GM18867 (cell line): ENCODE measurements at regions not wholly inside any gene's neighbourhood (a gene's known extent, or its start where the extent isn't known, plus 50 kb on each side); places are given as distances from the start of the nearest gene placed in this dataset.

Experiments
- ATAC-seq: cut with Tn5 transposase; IDR thresholded peaks from one replicate; pipeline ENCODE4 v1.9.1; 2021; ENCODE audit warnings: mild to moderate bottlenecking, moderate library complexity; ENCODE audit not compliant: unreplicated experiment

DNA sequence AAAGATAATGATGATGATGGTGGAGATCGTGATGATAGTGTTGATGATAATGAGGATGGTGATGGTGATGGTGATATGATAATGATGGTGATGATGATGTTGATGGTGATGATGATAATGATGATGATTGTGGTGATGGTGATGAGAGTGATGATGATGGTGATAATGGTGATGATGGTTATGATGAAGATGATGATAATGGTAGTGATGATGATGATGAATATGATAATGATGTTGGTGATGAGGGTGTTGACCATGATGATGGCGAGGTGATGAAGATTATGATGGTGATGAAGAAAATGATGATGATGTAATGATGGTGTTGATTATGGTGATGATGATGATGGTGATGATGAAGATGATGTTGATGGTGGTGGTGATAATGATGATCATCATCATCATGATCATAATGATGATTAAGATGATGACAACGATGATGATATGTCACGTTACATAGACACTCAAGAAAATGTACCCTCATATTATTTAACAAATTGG, 1106.4 kb downstream of the NLGN4X start:
- no peak for ATAC-seq

DNA sequence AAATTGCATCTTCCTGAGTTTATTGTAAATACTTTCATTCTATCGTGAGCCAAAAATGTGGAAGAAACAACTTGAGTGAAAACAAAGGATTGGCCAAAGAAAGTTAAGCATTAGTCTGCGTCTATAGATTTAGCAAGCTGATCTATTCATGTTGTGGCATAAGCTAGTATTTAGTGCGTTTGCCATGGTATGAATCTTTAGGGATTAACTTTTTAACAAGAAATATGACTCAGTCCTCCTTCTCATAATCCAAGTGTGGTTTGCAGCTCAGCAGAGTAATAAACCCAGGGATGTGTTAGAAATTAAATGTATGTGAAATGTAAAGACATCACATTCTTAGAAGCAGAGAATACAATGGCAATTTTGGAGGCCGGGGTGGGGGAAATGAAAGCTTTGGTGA, 1110.9 kb downstream of the NLGN4X start:
- ATAC-seq = no peak

DNA sequence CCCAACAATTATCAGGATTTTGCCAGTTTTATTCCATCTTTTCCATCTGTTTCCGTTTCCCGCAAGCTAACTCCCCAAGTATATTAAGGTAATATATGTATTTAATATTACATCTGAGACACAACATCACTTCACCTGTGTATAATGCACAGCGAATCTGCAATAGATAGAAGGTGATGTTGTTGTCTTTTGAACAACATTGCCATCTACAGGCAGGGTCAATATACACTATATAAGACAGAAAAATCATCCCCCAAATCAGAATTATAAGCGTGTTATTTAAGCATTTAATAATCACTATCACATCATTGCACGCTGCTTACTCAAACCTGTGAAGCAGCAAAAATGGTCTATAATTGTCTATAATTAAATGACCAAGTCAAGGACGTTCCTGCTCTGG, 1115.5 kb downstream of the NLGN4X start:
- ATAC-seq = no peak

DNA sequence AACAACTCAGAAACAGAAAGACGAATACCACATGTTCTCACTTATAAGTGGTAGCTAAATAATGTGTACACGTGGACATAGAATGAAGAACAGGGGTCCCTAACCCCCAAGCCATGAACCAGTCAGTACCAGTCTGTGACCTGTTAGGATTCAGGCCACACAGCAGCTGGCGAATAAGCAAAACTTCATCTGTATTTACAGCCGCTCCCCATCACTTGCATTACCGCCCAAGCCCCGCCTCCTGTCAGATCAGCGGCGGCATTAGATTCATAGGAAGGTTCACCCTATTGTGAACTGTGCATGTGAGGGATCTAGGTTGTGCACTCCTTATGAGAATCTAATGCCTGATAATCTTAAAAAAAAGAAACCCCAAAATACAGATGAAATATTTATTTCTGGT, 1128.7 kb downstream of the NLGN4X start:
- ATAC-seq = no peak

DNA sequence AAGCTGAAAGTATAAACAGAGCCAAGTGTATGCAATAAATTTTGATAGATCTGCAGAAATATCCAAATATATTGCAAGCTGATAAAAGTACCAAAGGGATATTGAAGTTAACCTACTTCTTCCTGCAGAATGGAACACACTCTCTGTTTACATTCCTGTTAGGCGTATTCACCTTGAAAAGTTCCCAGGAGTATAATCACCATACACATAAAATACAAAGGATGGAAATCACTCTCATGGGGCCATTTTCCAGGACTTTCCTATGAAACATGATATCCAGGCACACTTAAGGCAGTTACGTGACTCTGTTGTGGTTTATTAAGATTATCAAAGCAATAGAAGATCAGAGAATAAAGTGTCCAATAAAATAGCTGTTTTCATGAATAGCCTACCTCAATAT, 1142.3 kb downstream of the NLGN4X start:
- ATAC-seq = no peak

DNA sequence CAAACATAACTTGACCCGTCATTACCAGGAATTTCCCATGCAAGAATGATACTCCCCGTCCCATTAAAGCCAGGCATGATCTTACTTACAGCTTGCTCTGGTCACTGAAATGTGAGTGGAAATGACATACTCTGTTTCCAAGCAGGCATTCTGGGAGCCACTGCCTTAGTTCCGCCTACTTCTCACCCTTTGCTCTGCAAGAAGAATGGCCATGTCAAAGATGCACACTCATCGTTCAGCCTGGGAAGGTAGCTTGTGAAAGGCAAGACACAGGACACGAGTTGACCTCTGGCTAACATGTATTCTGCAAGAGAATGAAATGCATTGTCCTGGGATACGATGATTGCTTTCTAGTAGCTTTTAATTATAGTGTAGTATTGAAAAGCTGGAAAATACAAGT, 1144.4 kb downstream of the NLGN4X start:
- no peak for ATAC-seq

DNA sequence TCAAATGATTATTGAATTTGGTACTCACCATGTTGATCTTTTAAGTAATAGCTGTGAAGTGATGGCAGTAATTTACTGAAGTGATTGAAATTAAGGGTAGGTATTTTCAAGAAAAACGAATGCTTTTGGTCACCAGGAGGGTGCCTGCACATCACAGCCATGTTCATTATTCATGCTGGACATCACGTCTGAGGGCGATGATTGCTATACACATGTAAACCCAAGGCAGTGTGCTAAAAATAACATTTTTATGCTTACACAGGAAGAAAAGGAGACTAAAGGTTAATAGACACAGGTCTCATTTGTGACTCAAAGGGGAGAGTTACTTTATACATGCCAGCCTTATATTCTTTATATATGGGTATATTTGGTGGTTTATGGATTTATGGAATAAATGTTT, 1146.0 kb downstream of the NLGN4X start:
- no peak for ATAC-seq

DNA sequence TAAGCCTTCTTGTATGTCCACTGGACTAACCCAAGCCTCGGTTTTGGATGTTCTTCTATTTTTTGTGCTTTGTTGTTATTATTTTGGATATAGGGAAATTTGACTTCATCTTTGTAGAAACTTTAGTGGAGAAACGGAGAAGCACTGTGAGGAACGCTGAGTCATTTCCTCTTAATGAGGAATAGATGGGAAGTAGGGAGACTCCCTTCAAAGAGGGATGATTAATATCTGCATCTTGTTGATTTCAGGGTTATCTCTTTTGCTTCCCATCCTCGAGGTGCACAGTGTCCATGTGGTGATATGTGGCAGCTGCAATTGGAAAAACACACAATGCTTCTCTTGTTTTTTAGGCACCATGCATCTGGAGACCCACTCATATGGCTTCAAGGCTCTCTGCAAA, 1147.9 kb downstream of the NLGN4X start:
- no peak for ATAC-seq

DNA sequence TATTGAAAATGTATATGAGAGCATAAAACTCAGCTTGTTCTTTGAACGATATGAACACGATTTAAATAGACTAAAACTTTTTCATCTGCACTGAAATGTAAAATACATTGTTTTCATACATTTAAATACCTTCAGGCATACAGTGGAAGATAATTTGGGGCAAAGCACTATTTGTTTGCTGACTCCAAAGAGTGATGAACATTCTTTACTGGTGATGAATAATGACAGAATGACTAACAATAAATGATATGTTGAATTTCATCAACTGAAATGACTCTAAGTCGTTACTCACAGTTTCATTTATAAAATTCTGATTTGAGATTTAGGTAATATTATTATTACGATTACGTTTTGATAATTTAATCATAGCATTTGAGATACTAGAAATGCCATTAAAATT, 1160.1 kb downstream of the NLGN4X start:
- no peak for ATAC-seq

DNA sequence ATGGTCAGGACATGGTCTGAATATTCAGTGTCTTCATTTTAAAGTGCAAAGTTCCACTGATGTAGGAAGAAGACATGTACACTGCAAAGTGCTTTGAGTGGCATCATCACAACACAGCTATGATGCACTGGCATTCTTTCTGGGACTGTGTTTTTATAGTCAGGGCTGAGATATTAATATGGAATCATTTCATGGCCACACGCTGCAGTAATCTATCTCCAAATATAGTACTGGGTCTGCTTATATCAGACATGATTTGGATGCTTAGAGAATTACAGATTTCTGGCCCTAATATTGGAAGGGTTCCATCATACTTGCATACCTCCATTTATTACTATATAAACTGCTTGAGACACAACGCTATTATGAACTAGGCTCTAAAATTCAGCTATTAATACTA, 1170.9 kb downstream of the NLGN4X start:
- no peak for ATAC-seq

DNA sequence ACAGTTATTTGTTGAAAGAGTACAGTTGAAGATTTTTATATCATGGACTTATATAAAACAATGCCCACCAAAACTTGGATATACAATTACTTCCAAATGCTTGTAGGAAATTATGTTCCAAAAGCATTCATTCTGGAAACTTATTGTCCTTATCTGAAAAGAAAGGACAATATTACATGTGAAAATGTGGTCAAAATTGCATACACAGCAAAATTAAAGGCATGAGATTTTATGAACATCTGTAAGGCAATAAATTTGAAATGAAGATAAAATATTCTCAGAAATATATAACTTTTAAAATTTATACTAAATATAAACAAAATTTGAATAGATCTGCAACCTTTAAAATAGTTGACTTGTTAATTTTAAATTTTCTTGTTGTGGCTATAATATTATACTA, 1173.8 kb downstream of the NLGN4X start:
- no peak for ATAC-seq

DNA sequence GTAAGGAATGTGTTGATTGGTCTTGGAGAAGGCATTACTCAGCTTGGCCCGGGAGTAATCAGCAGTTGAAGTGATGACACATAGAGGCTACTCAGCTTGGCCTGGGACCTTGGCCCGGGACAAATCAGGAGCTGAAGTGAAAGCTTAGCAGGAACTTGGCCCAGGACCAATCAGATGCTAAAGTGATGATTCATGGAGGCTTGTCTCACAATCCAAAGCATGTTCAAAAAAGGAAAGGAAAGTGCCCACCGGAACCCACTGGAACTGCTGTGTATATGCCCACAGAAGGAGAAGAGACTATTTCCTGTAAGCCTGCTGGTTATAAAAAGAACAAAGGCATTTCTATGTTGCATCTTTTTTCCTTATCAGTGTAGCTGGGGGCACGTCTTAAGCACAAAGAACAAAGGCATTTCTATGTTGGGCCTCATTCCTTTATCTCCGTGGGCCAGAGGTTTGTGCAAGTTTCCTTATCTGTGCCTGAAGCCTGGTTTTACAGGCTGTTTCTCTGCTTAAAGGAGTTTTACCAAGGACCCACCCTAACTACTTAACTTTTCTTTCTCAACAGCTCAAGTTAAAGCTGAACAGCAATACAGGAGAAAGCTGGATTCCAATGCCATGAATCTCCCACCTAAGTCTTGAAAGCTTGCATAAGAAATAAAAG, 1176.7 kb downstream of the NLGN4X start:
- ATAC-seq = no peak

DNA sequence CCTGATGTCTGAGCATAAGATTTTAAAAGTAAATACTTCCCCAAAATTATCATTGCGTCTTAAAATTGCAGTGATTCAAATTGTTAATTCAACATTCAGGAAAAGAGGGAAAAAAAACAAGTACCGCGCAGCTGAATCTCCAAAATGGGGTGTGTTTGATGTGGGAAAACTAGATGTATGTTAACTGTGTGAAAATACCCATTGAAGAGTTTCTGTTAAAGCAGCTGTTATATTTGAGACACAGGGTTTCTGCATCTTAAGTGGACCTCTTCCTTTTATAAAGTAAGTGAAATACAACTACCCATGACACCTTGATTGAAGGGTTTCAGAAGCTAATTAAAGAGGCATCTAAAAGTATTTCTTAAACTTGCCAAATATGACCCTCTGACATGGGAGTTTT, 1186.1 kb downstream of the NLGN4X start:
- no peak for ATAC-seq

DNA sequence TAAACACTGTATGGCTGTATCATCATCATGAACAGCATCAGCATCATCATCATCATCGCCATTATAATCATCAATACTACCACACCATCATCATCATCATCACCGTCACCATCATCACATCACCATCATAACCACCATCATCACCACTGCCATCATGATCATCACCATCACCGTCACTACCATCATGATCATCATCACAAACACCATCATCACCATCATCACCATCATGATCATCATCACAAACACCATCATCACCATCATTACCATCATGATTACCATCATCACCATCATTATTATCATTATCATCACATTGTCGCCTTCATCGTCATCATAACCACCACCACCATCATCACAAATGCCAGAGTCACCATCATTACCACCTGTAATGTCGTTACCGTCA, 1196.9 kb downstream of the NLGN4X start:
- no peak for ATAC-seq

DNA sequence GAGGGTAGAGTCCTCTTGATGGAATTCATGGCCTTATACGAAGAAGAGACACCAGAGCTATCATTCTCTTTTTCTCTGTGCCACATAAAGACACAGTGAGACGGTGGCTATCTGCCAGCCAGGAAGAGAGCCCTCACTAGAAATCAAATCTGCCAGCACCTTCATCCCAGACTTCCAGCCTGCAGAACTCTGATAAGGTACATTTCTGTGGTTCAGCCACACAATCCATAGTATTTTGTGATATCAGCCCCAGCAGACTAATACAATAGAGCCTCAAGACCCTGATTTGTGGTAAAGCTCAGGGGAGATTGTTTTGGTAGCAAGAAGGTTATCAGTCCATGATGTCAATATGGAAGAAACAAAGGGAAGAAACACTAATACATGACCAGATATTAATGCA, 1213.2 kb downstream of the NLGN4X start:
- no peak for ATAC-seq

DNA sequence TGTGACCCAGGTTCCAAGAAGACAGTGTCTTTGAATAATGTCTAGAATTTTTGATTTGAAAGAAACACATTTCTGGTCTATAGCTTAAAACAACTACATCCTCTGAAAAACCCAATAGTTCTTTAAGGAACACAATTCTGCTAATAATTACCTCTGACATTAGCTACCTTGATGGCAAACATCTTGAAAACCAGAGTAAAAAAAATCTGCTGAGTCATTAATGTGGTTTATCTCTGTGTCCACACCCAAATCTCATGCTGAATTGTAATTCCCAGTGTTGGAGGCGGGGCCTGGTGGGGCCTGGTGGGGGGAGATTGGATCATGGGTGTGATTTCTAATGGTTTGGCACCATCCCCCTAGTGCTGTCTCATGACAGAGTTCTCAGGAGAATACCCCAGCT, 1233.8 kb downstream of the NLGN4X start:
- no peak for ATAC-seq

DNA sequence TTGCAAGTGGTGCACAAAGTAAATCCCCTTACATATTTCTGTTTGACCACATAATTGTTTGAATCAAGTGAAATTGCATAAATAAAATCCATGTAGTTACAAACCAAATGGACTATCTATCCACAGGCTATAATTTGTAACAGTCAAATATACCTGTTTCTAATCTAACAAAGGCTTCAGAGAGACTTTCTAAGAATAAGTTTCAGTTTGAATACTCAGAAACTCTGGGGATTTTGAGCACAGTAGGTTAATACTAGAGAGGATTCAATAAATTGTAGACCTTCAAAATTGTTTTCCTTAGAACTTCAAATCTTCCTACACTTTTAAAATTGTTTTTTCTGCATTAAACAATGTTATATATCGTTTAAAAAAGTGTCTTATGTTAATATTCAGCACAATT, 1250.1 kb downstream of the NLGN4X start:
- no peak for ATAC-seq

DNA sequence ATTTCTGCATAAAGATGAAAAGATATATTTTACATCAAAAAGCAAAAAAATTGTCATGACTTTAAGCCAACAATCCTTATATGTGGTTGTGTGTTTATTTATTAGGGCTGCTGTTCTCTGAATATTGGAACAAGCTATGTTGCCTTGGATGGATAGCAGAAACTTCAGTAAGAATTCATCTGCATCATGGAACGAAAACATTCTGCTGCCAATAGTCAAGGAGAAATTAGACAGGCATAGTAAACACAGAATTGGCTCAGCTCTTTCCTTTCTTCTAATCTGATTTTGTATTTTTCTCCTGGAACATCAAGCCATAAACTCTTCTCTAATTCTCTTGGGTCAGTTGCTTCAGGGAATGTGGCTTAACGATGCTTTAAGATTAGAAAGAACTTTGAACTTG, 1257.0 kb downstream of the NLGN4X start:
- ATAC-seq = no peak

DNA sequence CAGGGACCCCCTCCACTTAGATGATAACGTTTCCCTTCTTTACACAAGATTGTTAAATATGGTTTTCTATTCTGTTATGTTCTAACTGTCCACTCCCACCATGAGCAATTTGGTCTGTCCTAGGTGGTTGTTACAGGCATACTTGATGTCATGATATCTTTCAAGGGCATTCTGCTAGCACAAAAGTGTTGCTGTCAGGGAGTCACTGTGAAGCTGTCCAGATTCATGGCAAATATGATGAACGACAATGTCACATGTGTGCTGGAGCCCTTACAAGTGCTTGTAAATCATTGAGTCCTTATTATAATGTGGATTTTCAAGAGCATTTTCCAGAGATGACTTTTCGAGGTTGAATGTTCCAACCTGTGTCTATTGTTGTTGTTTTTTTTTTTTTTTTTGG, 1250.7 kb upstream of the PRKX start:
- ATAC-seq = no peak

DNA sequence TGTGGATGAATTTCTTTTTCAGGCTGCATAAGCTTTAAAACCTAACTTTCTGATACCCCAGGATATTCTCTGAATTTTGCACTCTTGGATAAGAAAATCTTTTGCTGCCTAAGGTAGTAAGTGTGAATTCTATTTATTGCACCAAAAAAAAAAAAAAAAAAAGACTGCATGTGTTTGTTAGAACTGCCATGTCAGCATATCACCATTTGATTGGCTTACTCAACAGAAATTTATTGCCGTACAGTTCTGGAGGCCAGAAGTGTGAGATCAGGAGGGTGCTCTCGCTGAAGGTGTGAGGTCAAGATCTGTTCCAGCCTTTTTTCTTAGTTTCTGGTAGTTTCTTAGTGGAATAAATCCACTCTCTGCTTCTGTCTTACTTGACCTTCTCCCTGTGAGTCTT, 1250.0 kb upstream of the PRKX start:
- ATAC-seq = no peak

DNA sequence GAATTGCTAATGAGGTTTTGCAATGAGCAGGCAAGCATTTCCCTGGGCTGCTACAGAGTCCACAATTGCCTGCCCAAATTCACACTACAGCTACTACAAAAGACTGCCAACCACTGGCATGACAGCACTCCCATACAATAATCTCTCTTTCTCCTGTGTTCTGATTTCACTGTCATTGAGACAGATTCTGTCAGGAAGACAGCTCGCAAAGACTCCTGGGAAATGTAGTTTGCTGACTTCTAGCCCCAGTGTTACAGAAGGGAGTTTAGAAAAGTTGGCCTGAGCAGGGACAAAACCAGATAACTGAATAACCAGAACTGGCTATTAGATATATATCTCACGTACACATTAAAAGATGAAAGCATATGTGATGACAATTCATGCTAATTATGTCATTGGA, 1231.3 kb upstream of the PRKX start:
- no peak for ATAC-seq

DNA sequence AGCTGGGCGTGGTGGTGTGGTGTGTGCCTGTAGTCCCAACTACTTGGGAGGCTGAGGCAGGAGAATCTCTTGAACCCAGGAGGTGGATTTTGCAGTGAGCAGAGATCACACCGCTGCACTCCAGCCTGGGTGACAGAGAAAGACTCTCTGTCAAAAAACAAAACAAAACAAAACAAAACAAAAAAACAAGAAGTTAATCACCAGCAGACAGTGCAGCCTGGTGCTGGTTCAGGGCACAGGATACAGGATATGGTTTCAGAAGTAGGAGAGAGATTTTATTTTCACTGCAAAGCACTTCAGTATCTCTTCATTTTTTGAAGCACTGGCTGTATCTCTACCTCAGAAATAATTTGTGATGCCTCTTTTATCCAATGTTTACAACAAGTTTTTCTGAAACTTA, 1222.9 kb upstream of the PRKX start:
- no peak for ATAC-seq

DNA sequence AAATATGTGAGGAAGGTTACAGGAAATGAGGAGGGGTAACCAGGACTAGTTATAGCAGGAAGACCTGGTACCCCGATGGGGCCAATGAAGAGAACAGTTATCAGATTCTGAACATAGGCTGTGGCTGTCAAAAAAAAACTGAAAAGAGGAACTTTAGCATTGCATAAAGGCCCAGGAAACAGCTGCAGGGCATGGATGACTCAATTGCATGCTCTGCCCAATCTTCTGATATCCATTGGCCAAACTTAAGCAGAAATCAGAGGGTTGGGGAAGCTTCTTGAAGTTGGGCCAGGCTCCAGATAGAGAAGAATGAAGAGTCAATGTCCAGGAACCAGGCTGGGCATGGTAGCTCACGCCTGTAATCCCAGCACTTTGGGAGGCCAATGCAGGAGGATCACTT, 1222.4 kb upstream of the PRKX start:
- ATAC-seq = no peak
